Liver (tissue), 8 donors: ENCODE measurements at regions not wholly inside any gene's neighbourhood (a gene's known extent, or its start where the extent isn't known, plus 50 kb on each side); places are given as distances from the start of the nearest gene placed in this dataset.

Experiments
- DNase-seq: peaks from one replicate; pipeline ENCODE4 v3.0.0-alpha.2; 2017; ENCODE audit warnings: low spot score
- H3K27ac ChIP-seq, 2 donors: one replicate each; pipeline ENCODE4 v1.7.0; 2013; ENCODE audit warnings: inconsistent platforms in 2 of 2, low read length in 2 of 2, control low read depth in 1 of 2, low read depth in 1 of 2, mild to moderate bottlenecking in 1 of 2
- H3K27me3 ChIP-seq, 4 donors: one replicate each; pipeline versions ENCODE4 v1.6.1 to v1.7.0; 2013; ENCODE audit warnings: low read length in 3 of 4, inconsistent platforms in 1 of 4, mild to moderate bottlenecking in 1 of 4, moderate library complexity in 1 of 4; ENCODE audit not compliant: control insufficient read depth in 4 of 4, insufficient read depth in 4 of 4
- H3K36me3 ChIP-seq, 4 donors: one replicate each; pipeline versions ENCODE4 v1.6.1 to v1.7.0; 2013; ENCODE audit warnings: low read length in 3 of 4, mild to moderate bottlenecking in 3 of 4, low read depth in 1 of 4, moderate library complexity in 1 of 4; ENCODE audit not compliant: control insufficient read depth in 4 of 4, insufficient read depth in 3 of 4
- H3K4me1 ChIP-seq, 4 donors: one replicate each; pipeline versions ENCODE4 v1.6.1 to v1.7.0; 2013; ENCODE audit warnings: low read length in 3 of 4, mild to moderate bottlenecking in 3 of 4, moderate library complexity in 1 of 4; ENCODE audit not compliant: control insufficient read depth in 4 of 4, insufficient read depth in 4 of 4
- H3K4me3 ChIP-seq, 3 donors: one replicate each; pipeline versions ENCODE4 v1.6.1 to v1.7.0; 2013; ENCODE audit warnings: low read length in 3 of 3, control low read depth in 1 of 3, low read depth in 1 of 3, mild to moderate bottlenecking in 1 of 3
- H3K9ac ChIP-seq, 2 donors: one replicate each; pipeline ENCODE4 v1.7.0; 2013; ENCODE audit warnings: low read length in 2 of 2, mild to moderate bottlenecking in 2 of 2, moderate library complexity in 2 of 2, control low read depth in 1 of 2, low read depth in 1 of 2
- H3K9me3 ChIP-seq, 4 donors: one replicate each; pipeline versions ENCODE4 v1.6.1 to v1.7.0; 2013; ENCODE audit warnings: low read length in 3 of 4; ENCODE audit not compliant: control insufficient read depth in 4 of 4
- ATF3 ChIP-seq: IDR thresholded peaks from 2 replicates; pipeline ENCODE4 v1.6.1; 2016; ENCODE audit warnings: antibody characterized with exemption
- CTCF ChIP-seq: fragments of 150-350 bp; IDR thresholded peaks from 2 replicates; pipeline ENCODE4 v1.5.1; 2017; ENCODE audit warnings: improper control_type of control experiment, low read depth, low read length; ENCODE audit not compliant: missing input control
- EGR1 ChIP-seq, 2 donors: IDR thresholded peaks; 2 replicates each; pipeline ENCODE4 v1.6.1; 2016 to 2018; ENCODE audit warnings: antibody characterized with exemption in 2 of 2, low read depth in 2 of 2
- FOXA1 ChIP-seq: IDR thresholded peaks from 2 replicates; pipeline ENCODE4 v1.6.1; 2016; ENCODE audit warnings: antibody characterized with exemption
- FOXA2 ChIP-seq: IDR thresholded peaks from 2 replicates; pipeline ENCODE4 v1.6.1; 2016; ENCODE audit warnings: antibody characterized with exemption
- GABPA ChIP-seq, 2 donors: IDR thresholded peaks in 1 of 2; conservative IDR thresholded peaks in 1 of 2; 2 replicates each; pipeline ENCODE4 v1.6.1; 2016; ENCODE audit warnings: antibody characterized with exemption in 2 of 2, mild to moderate bottlenecking in 1 of 2, moderate library complexity in 1 of 2
- HNF4G ChIP-seq: IDR thresholded peaks from 2 replicates; pipeline ENCODE4 v1.6.1; 2016; ENCODE audit warnings: antibody characterized with exemption
- JUND ChIP-seq, 2 donors: IDR thresholded peaks; 2 replicates each; pipeline ENCODE4 v1.6.1; 2016; ENCODE audit warnings: antibody characterized with exemption in 2 of 2
- MAX ChIP-seq: IDR thresholded peaks from 2 replicates; pipeline ENCODE4 v1.6.1; 2016; ENCODE audit warnings: antibody characterized with exemption
- NR2F2 ChIP-seq: IDR thresholded peaks from 2 replicates; pipeline ENCODE4 v1.6.1; 2016; ENCODE audit warnings: antibody characterized with exemption
- RXRA ChIP-seq, 2 donors: IDR thresholded peaks; 2 replicates each; pipeline ENCODE4 v1.6.1; 2017 to 2018; ENCODE audit warnings: antibody characterized with exemption in 2 of 2, mild to moderate bottlenecking in 1 of 2
- TAF1 ChIP-seq: conservative IDR thresholded peaks from 2 replicates; pipeline ENCODE4 v1.6.1; 2016; ENCODE audit warnings: antibody characterized with exemption, mild to moderate bottlenecking
- YY1 ChIP-seq: IDR thresholded peaks from 2 replicates; pipeline ENCODE4 v1.6.1; 2016; ENCODE audit warnings: antibody characterized with exemption, mild to moderate bottlenecking
- WGBS: extraction: QIAGEN DNeasy Blood & Tissue Kit; methylation state at CpG from one replicate; pipeline ENCODE4 v1.1.7; 2013; 5-methylcytosine and 5-hydroxymethylcytosine counted together
- donor health status: healthy.
- donor health status: healthy.
- donor health status: healthy.
- donor health status: healthy.
- donor health status: healthy.

- TF ChIP-seq FOXA2 (no peak), NR2F2 (no peak), HNF4G (no peak)
These were observed 403.3 kb downstream of the COG6 start (continued) for GRCh38 chr13:40058757-40059236.

- no peaks in the 10 kb centered on the region for H3K36me3 ChIP-seq
- peaks cover 3 to 13% (median 12%) of the 10 kb centered on the region in 4 donors for H3K4me1 ChIP-seq
- no peak overlapping the region for H3K4me3 ChIP-seq
- no peaks in the 10 kb centered on the region for H3K9me3 ChIP-seq
- no peak overlapping the region for H3K27ac ChIP-seq
- no peaks in the 10 kb centered on the region for H3K27me3 ChIP-seq
- no peak for DNase-seq
- WGBS, result 58% methylated on average over 8 of the region's 8 CpGs
- no peak overlapping the region for H3K9ac ChIP-seq
- TF ChIP-seq FOXA1, result no peak
- no peak for TF ChIP-seq RXRA (IDR thresholded peaks at IDR 0.05)
- TF ChIP-seq FOXA2, result no peak
- TF ChIP-seq JUND (IDR thresholded peaks at IDR 0.05), result no peak
- TF ChIP-seq GABPA (IDR thresholded peaks at IDR 0.05 in 1 of 2, conservative IDR thresholded peaks at IDR 0.05 in 1 of 2), result no peak
- no peak for TF ChIP-seq EGR1 (IDR thresholded peaks at IDR 0.05; ENCODE audit: low read depth in 2 of 2)
- TF ChIP-seq MAX, result no peak
These were observed 404.2 kb downstream of the COG6 start for GRCh38 chr13:40059540-40060232.

- H3K4me3 ChIP-seq, result no peak overlapping the region
These were observed 405.0 kb downstream of the COG6 start for GRCh38 chr13:40060296-40061007.

More at GRCh38 chr13:40060296-40061007, 405.0 kb downstream of the COG6 start:
- Histone ChIP-seq H3K27me3 (no peaks in the 10 kb centered on the region), H3K36me3 (no peaks in the 10 kb centered on the region), H3K9me3 (no peaks in the 10 kb centered on the region), H3K27ac (no peak overlapping the region), H3K9ac (no peak overlapping the region), H3K4me1 (peaks cover 3 to 13% (median 12%) of the 10 kb centered on the region in 4 donors)
- no peak for DNase-seq
- TF ChIP-seq YY1 (no peak), TAF1 (no peak), JUND (IDR thresholded peaks at IDR 0.05) (no peak), ATF3 (no peak), HNF4G (no peak), GABPA (IDR thresholded peaks at IDR 0.05 in 1 of 2, conservative IDR thresholded peaks at IDR 0.05 in 1 of 2) (no peak), CTCF (no peak)
- WGBS, result 91% methylated on average over 4 of the region's 4 CpGs
